ENCODE measurements at regions not wholly inside any gene's neighbourhood (a gene's known extent, or its start where the extent isn't known, plus 50 kb on each side); places are given as distances from the start of the nearest gene placed in this dataset.

GRCh38 chr2:128612628-128613027 is 294.0 kb upstream of the HS6ST1 start:
- Histone ChIP-seq H3K4me2 (ENCODE audit: control insufficient read depth, extremely low read depth, insufficient read depth, low read depth, low read length) (no peak overlapping the region), H3K27ac (ENCODE audit: control insufficient read depth, insufficient read depth, low read length) (no peak overlapping the region), H3K9ac (ENCODE audit: control insufficient read depth, extremely low read depth, insufficient read depth, low read length) (no peak overlapping the region), H3K4me1 (ENCODE audit: control insufficient read depth, extremely low read depth, insufficient read depth, low read length) (no peaks in the 10 kb centered on the region), H3K9me1 (ENCODE audit: control insufficient read depth, extremely low read depth, insufficient read depth, low read length) (no peaks in the 10 kb centered on the region), H2AFZ (ENCODE audit: control insufficient read depth, low read length) (no peak overlapping the region), H4K20me1 (ENCODE audit: control insufficient read depth, extremely low read depth, insufficient read depth, low read length) (no peaks in the 10 kb centered on the region), H3K4me3 (ENCODE audit: control insufficient read depth in 2 of 3, extremely low read depth in 1 of 3, insufficient read depth in 2 of 3, low read depth in 1 of 3, low read length in 3 of 3) (no peak overlapping the region), H3K36me3 (ENCODE audit: control insufficient read depth in 2 of 2, extremely low read depth in 1 of 2, insufficient read depth in 2 of 2, low read length in 2 of 2) (no peaks in the 10 kb centered on the region), H3K9me3 (ENCODE audit: control insufficient read depth, low read depth, low read length) (no peaks in the 10 kb centered on the region), H3K79me2 (ENCODE audit: control insufficient read depth, insufficient read depth, low read length) (no peaks in the 10 kb centered on the region), H3K27me3 (ENCODE audit: control insufficient read depth, extremely low read depth, insufficient read depth, low read length) (no peaks in the 10 kb centered on the region)
- TF ChIP-seq CTCF (optimal IDR thresholded peaks at IDR 0.05 in 1 of 3, IDR thresholded peaks at IDR 0.05 in 1 of 3, conservative IDR thresholded peaks at IDR 0.05 in 1 of 3; ENCODE audit: extremely low read depth in 1 of 3, insufficient read depth in 2 of 3, low read length in 3 of 3) (no peak), EZH2 (IDR thresholded peaks at IDR 0.05; ENCODE audit: low read length) (no peak)
- FAIRE-seq (no peak), DNase-seq (ENCODE audit: low read depth, low spot score) (no peak)
- dilution Hi-C loops (cut with MboI; ENCODE audit: extremely low pct_ligation_motif_present, low sequenced_read_pairs): no loop called here

GRCh38 chr2:128613351-128613750 is 294.7 kb upstream of the HS6ST1 start:
- Histone ChIP-seq H3K4me1 (ENCODE audit: control insufficient read depth, extremely low read depth, insufficient read depth, low read length) (no peaks in the 10 kb centered on the region), H3K79me2 (ENCODE audit: control insufficient read depth, insufficient read depth, low read length) (no peaks in the 10 kb centered on the region), H3K27me3 (ENCODE audit: control insufficient read depth, extremely low read depth, insufficient read depth, low read length) (no peaks in the 10 kb centered on the region), H3K9me1 (ENCODE audit: control insufficient read depth, extremely low read depth, insufficient read depth, low read length) (no peaks in the 10 kb centered on the region), H3K4me2 (ENCODE audit: control insufficient read depth, extremely low read depth, insufficient read depth, low read depth, low read length) (no peak overlapping the region), H3K4me3 (ENCODE audit: control insufficient read depth in 2 of 3, extremely low read depth in 1 of 3, insufficient read depth in 2 of 3, low read depth in 1 of 3, low read length in 3 of 3) (no peak overlapping the region), H3K36me3 (ENCODE audit: control insufficient read depth in 2 of 2, extremely low read depth in 1 of 2, insufficient read depth in 2 of 2, low read length in 2 of 2) (no peaks in the 10 kb centered on the region), H3K9ac (ENCODE audit: control insufficient read depth, extremely low read depth, insufficient read depth, low read length) (no peak overlapping the region), H3K9me3 (ENCODE audit: control insufficient read depth, low read depth, low read length) (no peaks in the 10 kb centered on the region), H2AFZ (ENCODE audit: control insufficient read depth, low read length) (no peak overlapping the region), H4K20me1 (ENCODE audit: control insufficient read depth, extremely low read depth, insufficient read depth, low read length) (no peaks in the 10 kb centered on the region), H3K27ac (ENCODE audit: control insufficient read depth, insufficient read depth, low read length) (no peak overlapping the region)
- TF ChIP-seq CTCF (optimal IDR thresholded peaks at IDR 0.05 in 1 of 3, IDR thresholded peaks at IDR 0.05 in 1 of 3, conservative IDR thresholded peaks at IDR 0.05 in 1 of 3; ENCODE audit: extremely low read depth in 1 of 3, insufficient read depth in 2 of 3, low read length in 3 of 3): no peak
- TF ChIP-seq EZH2 (IDR thresholded peaks at IDR 0.05; ENCODE audit: low read length): no peak
- no peak for FAIRE-seq
- DNase-seq (ENCODE audit: low read depth, low spot score): no peak
- dilution Hi-C loops (cut with MboI; ENCODE audit: extremely low pct_ligation_motif_present, low sequenced_read_pairs): no loop called here
